ENCODE measurements at regions not wholly inside any gene's neighbourhood (a gene's known extent, or its start where the extent isn't known, plus 50 kb on each side); places are given as distances from the start of the nearest gene placed in this dataset.

DNA sequence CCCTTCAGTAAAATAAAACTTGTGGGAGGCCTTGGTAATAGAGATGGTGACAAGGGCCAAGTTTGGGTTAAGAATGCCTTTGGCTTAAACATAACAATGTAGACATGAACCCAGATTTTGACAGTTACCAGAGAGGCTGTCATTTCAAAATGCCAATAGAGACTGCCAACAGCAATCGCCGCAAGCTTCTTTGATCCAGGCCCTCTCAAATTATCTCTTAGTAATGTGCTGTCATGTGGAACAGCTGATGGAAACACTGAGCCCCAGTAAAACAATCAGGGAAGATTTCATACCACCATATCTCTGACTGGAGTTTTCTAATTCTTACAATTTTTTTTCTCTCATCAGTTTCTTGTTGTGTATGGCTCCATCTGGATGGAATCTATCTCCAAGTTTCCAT lies 80.5 kb downstream of the ZNF330 start:
- no peak for TF ChIP-seq CTCF (conservative IDR thresholded peaks at IDR 0.05; ENCODE audit: low read depth, low read length)
- no peak for TF ChIP-seq EZH2 (IDR thresholded peaks at IDR 0.05; ENCODE audit: borderline replicate concordance, low read depth, low read length, poor library complexity, severe bottlenecking)

Measured in A673 (cell line).